ENCODE measurements at regions not wholly inside any gene's neighbourhood (a gene's known extent, or its start where the extent isn't known, plus 50 kb on each side); places are given as distances from the start of the nearest gene placed in this dataset.
"Not testable (repeated sequence)": the region's sequence is repeated elsewhere in the genome, so short reads cannot be mapped to it uniquely, and the experiment has no call there.

DNA sequence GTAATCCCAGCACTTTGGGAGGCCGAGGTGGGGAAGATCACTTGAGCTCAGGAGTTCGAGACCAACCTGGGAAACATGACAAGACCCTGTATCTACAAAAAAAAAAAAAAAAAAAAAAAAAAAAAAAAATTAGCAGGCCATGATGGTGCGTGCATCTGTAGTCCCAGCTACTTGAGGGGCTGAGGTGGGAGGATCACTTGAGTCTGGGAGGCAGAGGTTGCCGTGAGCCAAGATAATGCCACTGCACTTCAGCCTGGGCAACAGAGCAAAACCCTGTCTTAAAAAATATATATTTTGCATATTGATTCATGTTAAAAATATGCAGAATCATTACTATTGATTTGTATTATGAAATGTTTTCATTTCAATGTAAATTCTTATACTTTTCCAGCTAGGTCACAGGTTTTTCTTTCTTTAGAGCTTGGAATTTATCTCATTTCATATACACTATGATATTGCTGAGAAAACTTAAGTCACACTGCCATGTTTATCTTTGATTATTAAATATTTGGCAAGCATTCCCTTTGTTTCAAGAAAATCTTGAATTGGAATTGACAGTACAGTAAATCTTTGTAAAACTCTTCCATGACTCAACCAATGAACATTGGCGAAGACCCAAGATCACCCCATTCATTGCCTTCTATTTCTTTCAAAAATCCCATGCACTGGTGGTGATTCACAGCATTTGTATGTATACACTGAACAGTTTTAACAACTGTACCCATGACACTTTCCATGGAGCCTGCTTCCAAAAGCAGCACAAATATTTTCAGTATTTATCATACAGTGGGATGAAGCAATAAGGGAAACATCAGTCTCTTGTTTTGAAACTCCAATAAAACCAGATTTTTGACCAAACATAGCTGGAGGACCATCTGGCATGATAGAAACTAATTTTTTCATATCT lies 83.5 kb upstream of the TNRC6A start:
- DNase-seq (ENCODE audit: low spot score) = no peak

GRCh38 chr16:24646646-24646995 lies 82.8 kb upstream of the TNRC6A start:
- TF ChIP-seq, protein P1, sequence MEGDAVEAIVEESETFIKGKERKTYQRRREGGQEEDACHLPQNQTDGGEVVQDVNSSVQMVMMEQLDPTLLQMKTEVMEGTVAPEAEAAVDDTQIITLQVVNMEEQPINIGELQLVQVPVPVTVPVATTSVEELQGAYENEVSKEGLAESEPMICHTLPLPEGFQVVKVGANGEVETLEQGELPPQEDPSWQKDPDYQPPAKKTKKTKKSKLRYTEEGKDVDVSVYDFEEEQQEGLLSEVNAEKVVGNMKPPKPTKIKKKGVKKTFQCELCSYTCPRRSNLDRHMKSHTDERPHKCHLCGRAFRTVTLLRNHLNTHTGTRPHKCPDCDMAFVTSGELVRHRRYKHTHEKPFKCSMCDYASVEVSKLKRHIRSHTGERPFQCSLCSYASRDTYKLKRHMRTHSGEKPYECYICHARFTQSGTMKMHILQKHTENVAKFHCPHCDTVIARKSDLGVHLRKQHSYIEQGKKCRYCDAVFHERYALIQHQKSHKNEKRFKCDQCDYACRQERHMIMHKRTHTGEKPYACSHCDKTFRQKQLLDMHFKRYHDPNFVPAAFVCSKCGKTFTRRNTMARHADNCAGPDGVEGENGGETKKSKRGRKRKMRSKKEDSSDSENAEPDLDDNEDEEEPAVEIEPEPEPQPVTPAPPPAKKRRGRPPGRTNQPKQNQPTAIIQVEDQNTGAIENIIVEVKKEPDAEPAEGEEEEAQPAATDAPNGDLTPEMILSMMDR (IDR thresholded peaks at IDR 0.05; ENCODE audit: borderline replicate concordance, control extremely low read depth, extremely low read depth, insufficient read depth, missing control alignments) = no peak
- DNase-seq (ENCODE audit: low spot score) = no peak
- in situ Hi-C loops (cut with MboI; ENCODE audit: low sequenced_read_pairs, unreplicated experiment) = no loop called here

More for the DNA sequence above, 83.5 kb upstream of the TNRC6A start:
- in situ Hi-C loops (cut with MboI; ENCODE audit: low sequenced_read_pairs, unreplicated experiment) = no loop called here
- TF ChIP-seq, protein P1 (IDR thresholded peaks at IDR 0.05; ENCODE audit: borderline replicate concordance, control extremely low read depth, extremely low read depth, insufficient read depth, missing control alignments) = no peak

- in situ Hi-C loops (cut with MboI; ENCODE audit: low sequenced_read_pairs, unreplicated experiment) = no loop called here
- TF ChIP-seq, protein P1 (IDR thresholded peaks at IDR 0.05; ENCODE audit: borderline replicate concordance, control extremely low read depth, extremely low read depth, insufficient read depth, missing control alignments) = no peak
These were observed 77.2 kb upstream of the TNRC6A start for GRCh38 chr16:24652209-24652712.

GRCh38 chr16:24652803-24653202 lies 76.6 kb upstream of the TNRC6A start:
- in situ Hi-C loops (cut with MboI; ENCODE audit: low sequenced_read_pairs, unreplicated experiment) = no loop called here
- TF ChIP-seq, protein P1 (IDR thresholded peaks at IDR 0.05; ENCODE audit: borderline replicate concordance, control extremely low read depth, extremely low read depth, insufficient read depth, missing control alignments) = no peak
- DNase-seq (ENCODE audit: low spot score) = no peak

More at GRCh38 chr16:24652209-24652712, 77.2 kb upstream of the TNRC6A start:
- DNase-seq (ENCODE audit: low spot score) = no peak

DNA sequence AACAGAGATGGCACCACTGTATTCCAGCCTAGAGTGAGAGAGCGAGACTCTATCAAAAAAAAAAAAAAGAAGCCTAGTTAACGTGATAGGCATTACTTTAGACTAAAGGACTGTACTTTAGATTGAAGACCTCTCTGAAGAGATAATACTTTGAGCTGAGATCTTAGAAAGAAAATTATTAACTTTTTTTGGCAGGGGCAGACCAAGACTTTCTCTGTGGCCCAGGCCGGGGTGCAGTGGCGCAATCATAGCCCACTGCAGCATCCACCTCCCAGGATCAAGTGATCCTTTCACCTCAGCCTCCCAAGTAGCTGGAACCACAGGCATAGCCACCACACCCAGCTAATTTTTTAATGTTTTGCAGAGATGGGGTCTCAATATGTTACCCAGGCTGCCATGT lies 75.7 kb upstream of the TNRC6A start:
- no peak for DNase-seq (ENCODE audit: low spot score)
- TF ChIP-seq, protein P1 (IDR thresholded peaks at IDR 0.05; ENCODE audit: borderline replicate concordance, control extremely low read depth, extremely low read depth, insufficient read depth, missing control alignments) = no peak
- in situ Hi-C loops (cut with MboI; ENCODE audit: low sequenced_read_pairs, unreplicated experiment) = no loop called here

- DNase-seq (ENCODE audit: low spot score); in situ Hi-C loops (cut with MboI; ENCODE audit: low sequenced_read_pairs, unreplicated experiment): not testable (repeated sequence)
These were observed 63.5 kb upstream of the TNRC6A start for GRCh38 chr16:24665942-24666341.

- in situ Hi-C loops (cut with MboI; ENCODE audit: low sequenced_read_pairs, unreplicated experiment) = no loop called here
- TF ChIP-seq, protein P1 (IDR thresholded peaks at IDR 0.05; ENCODE audit: borderline replicate concordance, control extremely low read depth, extremely low read depth, insufficient read depth, missing control alignments) = no peak
- no peak for DNase-seq (ENCODE audit: low spot score)
These were observed 62.1 kb upstream of the TNRC6A start for GRCh38 chr16:24667244-24667764.

Data from GM13976 (cell line).